ENCODE measurements at regions not wholly inside any gene's neighbourhood (a gene's known extent, or its start where the extent isn't known, plus 50 kb on each side); places are given as distances from the start of the nearest gene placed in this dataset.
"Not testable (repeated sequence)": the region's sequence is repeated elsewhere in the genome, so short reads cannot be mapped to it uniquely, and the experiment has no call there.

DNA sequence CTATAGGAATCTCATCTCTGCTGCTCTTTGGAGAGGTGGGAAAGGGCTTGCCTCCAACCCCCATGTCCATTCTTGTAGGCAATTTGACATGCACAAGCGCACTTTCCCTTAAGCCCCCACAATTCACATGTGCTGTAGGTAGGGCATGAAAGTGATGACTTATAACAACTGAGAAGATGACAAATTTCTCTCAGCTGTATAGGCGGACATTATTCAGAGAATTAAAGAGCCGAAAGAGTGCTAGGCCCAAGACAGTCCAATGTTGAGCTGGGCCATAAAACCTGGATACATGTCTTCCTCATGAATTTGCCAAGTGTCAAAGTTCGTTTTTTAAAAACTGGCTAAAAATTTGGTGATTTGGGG is 106.3 kb upstream of the LYPLAL1 start:
- TF ChIP-seq CTCF (IDR thresholded peaks at IDR 0.05): no peak
- Histone ChIP-seq H3K4me1 (no peaks in the 10 kb centered on the region), H3K4me3 (no peak overlapping the region), H3K36me3 (no peaks in the 10 kb centered on the region), H3K27me3 (no peaks in the 10 kb centered on the region), H3K9me3 (no peaks in the 10 kb centered on the region), H3K27ac (no peak overlapping the region)
- intact Hi-C loops (cut with DNase I): no loop called here
- DNase-seq (no peak), ATAC-seq (no peak)

DNA sequence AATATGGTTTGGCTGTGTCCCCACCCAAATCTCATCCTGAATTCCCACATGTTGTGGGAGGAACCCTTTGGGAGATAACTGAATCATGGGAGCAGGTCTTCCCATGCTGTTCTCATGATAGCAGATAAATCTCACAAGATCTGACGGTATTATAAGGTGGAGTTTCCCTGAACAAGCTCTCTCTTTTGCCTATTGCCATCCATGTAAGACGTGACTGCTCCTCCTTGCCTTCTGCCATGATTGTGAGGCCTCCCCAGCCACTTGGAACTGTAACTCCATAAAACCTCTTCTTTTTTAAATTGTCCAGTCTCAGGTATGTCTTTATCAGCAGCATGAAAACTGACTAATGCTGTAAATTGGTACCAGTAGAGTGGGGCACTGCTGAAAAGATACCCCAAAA is 103.3 kb upstream of the LYPLAL1 start:
- H3K36me3 ChIP-seq, ATAC-seq: not testable (repeated sequence)

GRCh38 chr1:219071209-219071608 is 102.5 kb upstream of the LYPLAL1 start:
- intact Hi-C loops (cut with DNase I): no loop called here
- no peak for DNase-seq
- Histone ChIP-seq H3K4me1 (no peaks in the 10 kb centered on the region), H3K27me3 (no peaks in the 10 kb centered on the region), H3K9me3 (no peaks in the 10 kb centered on the region), H3K27ac (no peak overlapping the region), H3K36me3 (no peaks in the 10 kb centered on the region), H3K4me3 (no peak overlapping the region)
- ATAC-seq: no peak
- no peak for TF ChIP-seq CTCF (IDR thresholded peaks at IDR 0.05)

More for the DNA sequence above, 103.3 kb upstream of the LYPLAL1 start:
- DNase-seq; H3K27me3 ChIP-seq; intact Hi-C loops (cut with DNase I); H3K4me1 ChIP-seq; H3K27ac ChIP-seq; H3K4me3 ChIP-seq; H3K9me3 ChIP-seq: not testable (repeated sequence)

DNA sequence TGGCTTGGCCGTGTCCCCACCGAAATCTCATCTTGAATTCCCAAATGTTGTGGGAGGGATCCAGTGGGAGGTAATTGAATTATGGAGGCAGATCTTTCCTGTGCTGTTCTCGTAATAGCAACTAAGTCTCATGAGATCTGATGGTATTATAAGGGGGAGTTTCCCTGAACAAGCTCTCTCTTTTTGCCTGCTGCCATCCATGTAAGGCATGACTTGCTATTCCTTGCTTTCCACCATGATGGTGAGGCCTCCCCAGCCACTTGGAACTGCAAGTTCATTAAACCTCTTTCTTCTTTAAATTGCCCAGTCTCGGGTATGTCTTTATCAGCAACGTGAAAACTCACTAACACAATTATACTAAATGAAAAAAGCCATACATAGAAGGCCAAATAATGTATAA is 101.3 kb upstream of the LYPLAL1 start:
- Histone ChIP-seq H3K27ac (no peak overlapping the region), H3K4me1 (no peaks in the 10 kb centered on the region), H3K36me3 (no peaks in the 10 kb centered on the region), H3K9me3 (no peaks in the 10 kb centered on the region), H3K27me3 (no peaks in the 10 kb centered on the region), H3K4me3 (no peak overlapping the region)
- no peak for DNase-seq
- no peak for TF ChIP-seq CTCF (IDR thresholded peaks at IDR 0.05)
- intact Hi-C loops (cut with DNase I): no loop called here
- no peak for ATAC-seq

GRCh38 chr1:219074084-219074728 is 99.5 kb upstream of the LYPLAL1 start:
- Histone ChIP-seq H3K4me3 (no peak overlapping the region), H3K4me1 (no peaks in the 10 kb centered on the region), H3K27me3 (no peaks in the 10 kb centered on the region), H3K9me3 (no peaks in the 10 kb centered on the region), H3K27ac (no peak overlapping the region), H3K36me3 (no peaks in the 10 kb centered on the region)
- intact Hi-C loops (cut with DNase I): no loop called here
- TF ChIP-seq CTCF (IDR thresholded peaks at IDR 0.05): no peak
- ATAC-seq: no peak
- DNase-seq: no peak

GRCh38 chr1:219075121-219075879 is 98.4 kb upstream of the LYPLAL1 start:
- H3K9me3 ChIP-seq: no peaks in the 10 kb centered on the region
- no peak for DNase-seq
- no peak overlapping the region for H3K4me3 ChIP-seq
- intact Hi-C loops (cut with DNase I): no loop called here
- ATAC-seq: no peak
- no peak for TF ChIP-seq CTCF (IDR thresholded peaks at IDR 0.05)
- H3K27ac ChIP-seq: no peak overlapping the region
- no peaks in the 10 kb centered on the region for H3K4me1 ChIP-seq
- H3K36me3 ChIP-seq: no peaks in the 10 kb centered on the region
- H3K27me3 ChIP-seq: no peaks in the 10 kb centered on the region
